ENCODE measurements at regions not wholly inside any gene's neighbourhood (a gene's known extent, or its start where the extent isn't known, plus 50 kb on each side); places are given as distances from the start of the nearest gene placed in this dataset.

DNA sequence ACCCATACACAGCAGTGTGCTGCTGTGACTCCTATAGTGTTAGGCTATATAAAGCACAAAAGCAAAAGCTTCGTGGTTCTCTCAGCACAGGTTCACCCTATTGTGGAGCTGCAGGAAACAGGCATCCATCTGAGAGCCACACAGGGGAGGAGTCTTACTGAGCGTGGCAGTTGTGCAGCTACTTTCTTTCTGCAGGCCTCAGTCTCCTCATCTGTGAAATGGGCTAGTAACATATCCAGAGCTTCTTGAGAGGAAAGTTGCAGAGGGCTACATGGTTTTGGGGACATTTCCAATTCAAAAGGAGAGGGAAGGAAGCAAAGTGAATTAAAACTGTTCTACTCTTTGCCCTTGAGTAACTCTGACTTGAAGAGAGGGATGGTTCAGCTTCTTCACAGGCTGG is 142.0 kb downstream of the FOXD2 start:
- 72 to 83% methylated on average over 2 of the region's 2 CpGs for WGBS, 2 experiments (ENCODE audit: low coverage in 1 of 2, low lambda C conversion rate in 2 of 2, missing lambda C conversion rate in 2 of 2)

DNA sequence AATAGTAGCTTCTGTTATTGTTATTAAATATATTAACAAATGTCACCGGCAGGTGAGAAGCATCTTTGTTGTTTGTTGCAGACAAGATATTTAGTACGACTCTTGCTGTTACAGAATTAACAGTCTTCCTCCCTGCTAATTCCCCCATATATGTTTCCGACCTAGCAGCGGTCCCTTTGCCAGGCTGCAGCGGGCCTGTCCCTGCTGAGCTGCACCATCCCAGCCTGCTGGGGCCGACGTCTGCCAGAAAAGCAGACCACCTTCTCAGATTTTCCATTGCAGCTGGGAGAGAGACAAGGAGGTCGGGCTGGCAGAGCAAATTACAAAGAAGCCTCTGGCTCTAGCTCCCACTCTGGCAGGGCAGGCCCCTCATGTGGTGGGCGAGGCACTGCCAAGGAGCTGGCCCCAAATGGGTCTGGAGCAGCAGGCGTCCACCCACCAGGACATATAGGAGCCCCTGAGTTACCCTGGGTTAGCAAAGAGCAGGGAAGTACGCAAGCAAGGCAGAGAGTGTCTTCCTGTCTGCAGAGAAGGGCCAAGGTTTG is 142.7 kb downstream of the FOXD2 start:
- H3K79me2 ChIP-seq (ENCODE audit: insufficient read depth), result no peaks in the 10 kb centered on the region
- H3K9ac ChIP-seq, result no peak overlapping the region
- no peak overlapping the region for H2AFZ ChIP-seq
- H3K36me3 ChIP-seq (ENCODE audit: low read depth), result no peaks in the 10 kb centered on the region
- peaks cover 49% of the 10 kb centered on the region; the same call in 1 of the 2 replicates for H3K27me3 ChIP-seq (replicated peaks; ENCODE audit: insufficient read depth)
- H3K4me1 ChIP-seq (ENCODE audit: insufficient read depth), result no peaks in the 10 kb centered on the region
- H3K4me2 ChIP-seq (ENCODE audit: unreplicated experiment), result no peak overlapping the region
- TF ChIP-seq EZH2phosphoT487 (IDR thresholded peaks at IDR 0.05; ENCODE audit: insufficient read depth, low read depth) (no peak), EZH2 (IDR thresholded peaks at IDR 0.05; ENCODE audit: insufficient read depth, poor library complexity, severe bottlenecking) (no peak)
- no peaks in the 10 kb centered on the region for H3K9me2 ChIP-seq (ENCODE audit: insufficient read depth)
- no peak for DNase-seq
- no peaks in the 10 kb centered on the region for H3K9me3 ChIP-seq (ENCODE audit: low read depth)
- H3K27ac ChIP-seq, result no peak overlapping the region
- H3F3A ChIP-seq (ENCODE audit: insufficient read depth), result no peaks in the 10 kb centered on the region
- no peak overlapping the region for H3K4me3 ChIP-seq
- in situ Hi-C loops (cut with MboI), result no loop called here
- 65 to 72% methylated on average over 11 of the region's 11 CpGs for WGBS, 2 experiments (ENCODE audit: low coverage in 1 of 2, low lambda C conversion rate in 2 of 2, missing lambda C conversion rate in 2 of 2)
- no peaks in the 10 kb centered on the region for H4K20me1 ChIP-seq (ENCODE audit: insufficient read depth)

More for the DNA sequence above, 142.0 kb downstream of the FOXD2 start:
- H3K9me2 ChIP-seq (ENCODE audit: insufficient read depth), result no peaks in the 10 kb centered on the region
- no peak overlapping the region for H3K27ac ChIP-seq
- no peak overlapping the region for H3K4me3 ChIP-seq
- H3F3A ChIP-seq (ENCODE audit: insufficient read depth), result no peaks in the 10 kb centered on the region
- H3K36me3 ChIP-seq (ENCODE audit: low read depth), result no peaks in the 10 kb centered on the region
- H3K4me1 ChIP-seq (ENCODE audit: insufficient read depth), result no peaks in the 10 kb centered on the region
- DNase-seq, result no peak
- no peaks in the 10 kb centered on the region for H4K20me1 ChIP-seq (ENCODE audit: insufficient read depth)
- no peak overlapping the region for H2AFZ ChIP-seq
- no peak overlapping the region for H3K9ac ChIP-seq
- no peak overlapping the region for H3K4me2 ChIP-seq (ENCODE audit: unreplicated experiment)
- TF ChIP-seq EZH2 (IDR thresholded peaks at IDR 0.05; ENCODE audit: insufficient read depth, poor library complexity, severe bottlenecking) (no peak), EZH2phosphoT487 (IDR thresholded peaks at IDR 0.05; ENCODE audit: insufficient read depth, low read depth) (no peak)
- no peaks in the 10 kb centered on the region for H3K79me2 ChIP-seq (ENCODE audit: insufficient read depth)
- in situ Hi-C loops (cut with MboI), result no loop called here
- no peaks in the 10 kb centered on the region for H3K9me3 ChIP-seq (ENCODE audit: low read depth)
- peaks cover 42% of the 10 kb centered on the region; the same call in 1 of the 2 replicates for H3K27me3 ChIP-seq (replicated peaks; ENCODE audit: insufficient read depth)

DNA sequence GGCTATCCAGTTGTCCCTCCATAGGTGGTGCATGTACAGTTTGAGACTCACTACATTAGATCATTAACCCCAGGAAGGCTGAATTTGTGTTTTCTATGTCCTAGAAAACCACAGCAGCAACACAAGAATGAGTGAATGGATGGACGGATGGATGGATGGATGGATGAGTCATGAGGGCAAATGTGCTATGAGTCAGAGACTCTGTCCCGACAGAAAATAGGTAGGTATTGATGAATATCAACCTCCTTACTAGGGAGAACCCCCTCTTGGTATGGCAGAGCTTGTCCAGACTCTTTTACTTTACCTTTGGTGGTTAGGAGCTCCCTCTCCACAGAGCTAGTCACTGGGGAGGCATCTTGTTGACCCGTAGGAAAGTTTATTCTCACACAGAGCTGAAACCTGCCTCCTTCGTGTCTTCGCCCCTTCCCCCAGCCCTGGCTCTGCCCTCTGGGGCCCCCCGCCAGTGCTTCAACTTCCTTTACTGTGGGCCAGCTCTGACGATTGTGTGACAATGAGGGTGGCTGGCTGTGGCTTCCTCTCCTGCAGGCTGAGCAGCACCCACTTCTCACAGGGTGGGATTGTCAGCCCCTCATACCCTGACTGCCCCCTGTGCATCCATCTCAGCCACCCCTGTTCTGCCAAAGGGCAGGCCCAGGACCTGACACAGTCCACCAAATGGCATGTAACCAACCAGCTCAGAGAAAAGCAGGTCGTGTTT is 145.2 kb downstream of the FOXD2 start:
- Histone ChIP-seq H2AFZ (no peak overlapping the region), H3K79me2 (ENCODE audit: insufficient read depth) (no peaks in the 10 kb centered on the region), H3K36me3 (ENCODE audit: low read depth) (no peaks in the 10 kb centered on the region), H3K27ac (no peak overlapping the region), H3K9ac (no peak overlapping the region), H3K9me2 (ENCODE audit: insufficient read depth) (no peaks in the 10 kb centered on the region), H4K20me1 (ENCODE audit: insufficient read depth) (no peaks in the 10 kb centered on the region), H3F3A (ENCODE audit: insufficient read depth) (no peaks in the 10 kb centered on the region), H3K4me3 (no peak overlapping the region), H3K27me3 (replicated peaks; ENCODE audit: insufficient read depth) (peaks cover 53% of the 10 kb centered on the region; the same call in 1 of the 2 replicates), H3K4me1 (ENCODE audit: insufficient read depth) (no peaks in the 10 kb centered on the region), H3K9me3 (ENCODE audit: low read depth) (no peaks in the 10 kb centered on the region), H3K4me2 (ENCODE audit: unreplicated experiment) (no peak overlapping the region)
- TF ChIP-seq EZH2 (IDR thresholded peaks at IDR 0.05; ENCODE audit: insufficient read depth, poor library complexity, severe bottlenecking), result no peak
- no peak for TF ChIP-seq EZH2phosphoT487 (IDR thresholded peaks at IDR 0.05; ENCODE audit: insufficient read depth, low read depth)
- in situ Hi-C loops (cut with MboI), result no loop called here
- no peak for DNase-seq
- 53 to 58% methylated on average over 8 of the region's 8 CpGs for WGBS, 2 experiments (ENCODE audit: low coverage in 1 of 2, low lambda C conversion rate in 2 of 2, missing lambda C conversion rate in 2 of 2)

DNA sequence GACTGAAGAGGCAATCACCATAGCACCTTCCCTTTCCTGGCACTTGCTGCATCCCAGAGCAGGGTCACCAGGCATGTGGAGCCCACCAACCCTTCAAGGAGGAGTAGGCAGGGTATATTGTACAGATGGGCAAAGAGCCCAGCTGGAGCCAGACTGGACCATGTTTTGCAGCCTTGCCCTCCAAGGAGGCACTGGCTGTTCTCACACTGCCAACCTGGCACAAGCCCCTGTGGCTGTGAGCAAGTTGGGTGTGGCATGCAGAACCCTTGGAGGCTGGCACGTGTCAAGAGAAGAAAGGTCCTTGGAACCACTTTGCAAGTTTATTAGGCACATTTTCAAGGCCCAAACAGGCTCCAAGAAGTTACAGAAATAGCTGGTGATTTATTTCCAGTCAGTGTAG is 146.4 kb downstream of the FOXD2 start:
- DNase-seq, result no peak
- Histone ChIP-seq H3K27me3 (replicated peaks; ENCODE audit: insufficient read depth) (peaks cover 46% of the 10 kb centered on the region), H3K27ac (no peak overlapping the region)

More for the DNA sequence above, 146.4 kb downstream of the FOXD2 start:
- in situ Hi-C loops (cut with MboI), result no loop called here
- Histone ChIP-seq H3K79me2 (ENCODE audit: insufficient read depth) (no peaks in the 10 kb centered on the region), H2AFZ (no peak overlapping the region), H3K9me3 (ENCODE audit: low read depth) (no peaks in the 10 kb centered on the region), H3F3A (ENCODE audit: insufficient read depth) (no peaks in the 10 kb centered on the region), H4K20me1 (ENCODE audit: insufficient read depth) (no peaks in the 10 kb centered on the region), H3K9me2 (ENCODE audit: insufficient read depth) (no peaks in the 10 kb centered on the region), H3K4me2 (ENCODE audit: unreplicated experiment) (no peak overlapping the region), H3K4me1 (ENCODE audit: insufficient read depth) (no peaks in the 10 kb centered on the region), H3K9ac (no peak overlapping the region), H3K4me3 (no peak overlapping the region), H3K36me3 (ENCODE audit: low read depth) (no peaks in the 10 kb centered on the region)
- no peak for TF ChIP-seq EZH2 (IDR thresholded peaks at IDR 0.05; ENCODE audit: insufficient read depth, poor library complexity, severe bottlenecking)
- no peak for TF ChIP-seq EZH2phosphoT487 (IDR thresholded peaks at IDR 0.05; ENCODE audit: insufficient read depth, low read depth)
- 0% methylated on average over 1 of the region's 1 CpG for WGBS, 2 experiments (ENCODE audit: low coverage in 1 of 2, low lambda C conversion rate in 2 of 2, missing lambda C conversion rate in 2 of 2)
